HG03060 (cell line): ENCODE measurements at regions not wholly inside any gene's neighbourhood (a gene's known extent, or its start where the extent isn't known, plus 50 kb on each side); places are given as distances from the start of the nearest gene placed in this dataset.

Source experiments
- ATAC-seq: cut with Tn5 transposase; IDR thresholded peaks from one replicate; pipeline ENCODE4 v1.9.1; 2021; ENCODE audit warnings: low read depth, moderate number of reproducible peaks; ENCODE audit not compliant: unreplicated experiment

- ATAC-seq = no peak
Measured at GRCh38 chr5:126166368-126166767, 256.8 kb upstream of the GRAMD2B start.

- no peak for ATAC-seq
Measured at GRCh38 chr5:126168785-126169184, 254.4 kb upstream of the GRAMD2B start.

- ATAC-seq = no peak
Measured at GRCh38 chr5:126171916-126172315, 251.3 kb upstream of the GRAMD2B start.

- ATAC-seq = no peak
Measured at GRCh38 chr5:126172812-126173211, 250.4 kb upstream of the GRAMD2B start.

GRCh38 chr5:126178521-126178920 is 244.7 kb upstream of the GRAMD2B start:
- ATAC-seq = no peak

GRCh38 chr5:126182971-126183695 is 240.1 kb upstream of the GRAMD2B start:
- no peak for ATAC-seq

GRCh38 chr5:126184474-126184873 is 238.7 kb upstream of the GRAMD2B start:
- no peak for ATAC-seq

- no peak for ATAC-seq
Measured at GRCh38 chr5:126186210-126186609, 237.0 kb upstream of the GRAMD2B start.

GRCh38 chr5:126188804-126189203 is 234.4 kb upstream of the GRAMD2B start:
- no peak for ATAC-seq

GRCh38 chr5:126189231-126189630 is 234.0 kb upstream of the GRAMD2B start:
- no peak for ATAC-seq

- no peak for ATAC-seq
Measured at GRCh38 chr5:126189862-126190261, 233.3 kb upstream of the GRAMD2B start.

GRCh38 chr5:126192226-126192625 is 231.0 kb upstream of the GRAMD2B start:
- ATAC-seq = no peak

- ATAC-seq = no peak
Measured at GRCh38 chr5:126195410-126196100, 227.7 kb upstream of the GRAMD2B start.

- no peak for ATAC-seq
Measured at GRCh38 chr5:126198531-126198930, 224.7 kb upstream of the GRAMD2B start.

- ATAC-seq = no peak
Measured at GRCh38 chr5:126199467-126199866, 223.7 kb upstream of the GRAMD2B start.

- ATAC-seq = no peak
Measured at GRCh38 chr5:126208691-126209090, 214.5 kb upstream of the GRAMD2B start.

GRCh38 chr5:126210955-126211354 is 212.3 kb upstream of the GRAMD2B start:
- no peak for ATAC-seq

- no peak for ATAC-seq
Measured at GRCh38 chr5:126219616-126220015, 203.6 kb upstream of the GRAMD2B start.

- ATAC-seq = no peak
Measured at GRCh38 chr5:126220725-126221124, 202.5 kb upstream of the GRAMD2B start.

GRCh38 chr5:126228934-126229333 is 194.3 kb upstream of the GRAMD2B start:
- no peak for ATAC-seq

- ATAC-seq = no peak
Measured at GRCh38 chr5:126233256-126233655, 190.0 kb upstream of the GRAMD2B start.

GRCh38 chr5:126234563-126235195 is 188.5 kb upstream of the GRAMD2B start:
- ATAC-seq = no peak
